ENCODE measurements at regions not wholly inside any gene's neighbourhood (a gene's known extent, or its start where the extent isn't known, plus 50 kb on each side); places are given as distances from the start of the nearest gene placed in this dataset.

- Histone ChIP-seq H3K27me3 (ENCODE audit: control insufficient read depth, low read length) (no peaks in the 10 kb centered on the region), H3K36me3 (ENCODE audit: control insufficient read depth, low read length) (no peaks in the 10 kb centered on the region), H3K79me2 (ENCODE audit: control insufficient read depth, low read length) (no peaks in the 10 kb centered on the region), H3K27ac (ENCODE audit: low read depth, low read length) (no peak overlapping the region), H3K9me3 (ENCODE audit: control insufficient read depth, insufficient read depth, low read length) (no peaks in the 10 kb centered on the region), H3K4me1 (ENCODE audit: control insufficient read depth, low read length) (no peaks in the 10 kb centered on the region), H3K4me2 (ENCODE audit: low read length) (no peak overlapping the region), H3K4me3 (ENCODE audit: low read length) (no peak overlapping the region), H4K20me1 (ENCODE audit: control insufficient read depth, insufficient read depth, low read depth, low read length) (no peaks in the 10 kb centered on the region), H3F3A (ENCODE audit: control insufficient read depth, insufficient read depth) (no peaks in the 10 kb centered on the region), H3K9me2 (replicated peaks; ENCODE audit: control insufficient read depth, low read length) (no peaks in the 10 kb centered on the region)
- no peak for TF ChIP-seq CTCF (IDR thresholded peaks at IDR 0.05; ENCODE audit: low read depth, low read length, poor library complexity, severe bottlenecking)
- no peak for TF ChIP-seq EZH2phosphoT487 (IDR thresholded peaks at IDR 0.05; ENCODE audit: borderline replicate concordance, low read length)
Measured at GRCh38 chr16:62240722-62241121, 204.5 kb upstream of the CDH8 start.

GRCh38 chr16:62225675-62226074 is 189.4 kb upstream of the CDH8 start:
- Histone ChIP-seq H3K9me2 (replicated peaks; ENCODE audit: control insufficient read depth, low read length) (no peaks in the 10 kb centered on the region), H3K36me3 (ENCODE audit: control insufficient read depth, low read length) (no peaks in the 10 kb centered on the region), H3K4me3 (ENCODE audit: low read length) (peak overlapping the region; percentile 38), H3K79me2 (ENCODE audit: control insufficient read depth, low read length) (no peaks in the 10 kb centered on the region), H3K27me3 (ENCODE audit: control insufficient read depth, low read length) (no peaks in the 10 kb centered on the region), H3K4me2 (ENCODE audit: low read length) (peak overlapping the region; percentile 48), H3K4me1 (ENCODE audit: control insufficient read depth, low read length) (0 out of 2 replicates have a peak, but pooled peaks cover 4% of the 10 kb centered on the region), H4K20me1 (ENCODE audit: control insufficient read depth, insufficient read depth, low read depth, low read length) (no peaks in the 10 kb centered on the region), H3K9me3 (ENCODE audit: control insufficient read depth, insufficient read depth, low read length) (no peaks in the 10 kb centered on the region), H3K27ac (ENCODE audit: low read depth, low read length) (no peak overlapping the region), H3F3A (ENCODE audit: control insufficient read depth, insufficient read depth) (no peaks in the 10 kb centered on the region)
- TF ChIP-seq EZH2phosphoT487 (IDR thresholded peaks at IDR 0.05; ENCODE audit: borderline replicate concordance, low read length) (no peak), CTCF (IDR thresholded peaks at IDR 0.05; ENCODE audit: low read depth, low read length, poor library complexity, severe bottlenecking) (peak; percentile 80)

GRCh38 chr16:62224646-62225209 is 188.5 kb upstream of the CDH8 start:
- TF ChIP-seq CTCF (IDR thresholded peaks at IDR 0.05; ENCODE audit: low read depth, low read length, poor library complexity, severe bottlenecking), result no peak
- Histone ChIP-seq H3K4me2 (ENCODE audit: low read length) (no peak overlapping the region), H3K79me2 (ENCODE audit: control insufficient read depth, low read length) (no peaks in the 10 kb centered on the region), H3K9me3 (ENCODE audit: control insufficient read depth, insufficient read depth, low read length) (no peaks in the 10 kb centered on the region), H3F3A (ENCODE audit: control insufficient read depth, insufficient read depth) (no peaks in the 10 kb centered on the region), H3K4me3 (ENCODE audit: low read length) (no peak overlapping the region), H3K36me3 (ENCODE audit: control insufficient read depth, low read length) (no peaks in the 10 kb centered on the region), H4K20me1 (ENCODE audit: control insufficient read depth, insufficient read depth, low read depth, low read length) (no peaks in the 10 kb centered on the region), H3K4me1 (ENCODE audit: control insufficient read depth, low read length) (0 out of 2 replicates have a peak, but pooled peaks cover 4% of the 10 kb centered on the region), H3K27me3 (ENCODE audit: control insufficient read depth, low read length) (no peaks in the 10 kb centered on the region), H3K9me2 (replicated peaks; ENCODE audit: control insufficient read depth, low read length) (no peaks in the 10 kb centered on the region), H3K27ac (ENCODE audit: low read depth, low read length) (no peak overlapping the region)

Measured in DOHH2 (cell line).